Fibroblast of lung (primary cell): ENCODE measurements at regions not wholly inside any gene's neighbourhood (a gene's known extent, or its start where the extent isn't known, plus 50 kb on each side); places are given as distances from the start of the nearest gene placed in this dataset.

Source experiments
- EZH2 ChIP-seq: IDR thresholded peaks from 2 replicates; pipeline ENCODE4 v1.5.1; 2012; ENCODE audit warnings: low read length, control low read depth, mild to moderate bottlenecking; ENCODE audit errors: missing control alignments
- TF ChIP-seq, protein P1 (sequence below), 2 donors: IDR thresholded peaks in 1 of 2; conservative IDR thresholded peaks in 1 of 2; 1 replicate in 1 of 2; 2 replicates in 1 of 2; pipeline ENCODE4 v1.5.1; 2011 to 2012; ENCODE audit warnings: low read length in 2 of 2, control low read depth in 1 of 2, inconsistent platforms in 1 of 2, low read depth in 1 of 2, mild to moderate bottlenecking in 1 of 2

DNA sequence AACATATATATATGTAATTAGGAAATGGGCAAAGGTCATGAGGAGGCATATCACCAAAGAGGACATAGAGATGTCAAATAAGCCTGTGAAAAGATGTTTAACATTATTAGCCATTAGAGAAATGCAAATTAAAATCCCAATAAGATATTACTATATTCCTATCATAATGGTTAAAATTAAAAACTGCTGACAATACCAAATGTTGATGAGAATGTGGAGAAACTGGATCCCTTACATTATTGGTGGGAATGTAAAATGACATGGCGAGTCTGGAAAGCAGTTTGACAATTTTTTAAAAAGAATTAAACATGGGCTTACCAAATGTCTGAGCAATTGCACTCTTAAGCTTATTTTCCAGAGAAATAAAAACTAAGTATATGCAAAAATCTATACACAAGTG lies 1821.6 kb upstream of the C9orf72 start:
- TF ChIP-seq, protein P1, sequence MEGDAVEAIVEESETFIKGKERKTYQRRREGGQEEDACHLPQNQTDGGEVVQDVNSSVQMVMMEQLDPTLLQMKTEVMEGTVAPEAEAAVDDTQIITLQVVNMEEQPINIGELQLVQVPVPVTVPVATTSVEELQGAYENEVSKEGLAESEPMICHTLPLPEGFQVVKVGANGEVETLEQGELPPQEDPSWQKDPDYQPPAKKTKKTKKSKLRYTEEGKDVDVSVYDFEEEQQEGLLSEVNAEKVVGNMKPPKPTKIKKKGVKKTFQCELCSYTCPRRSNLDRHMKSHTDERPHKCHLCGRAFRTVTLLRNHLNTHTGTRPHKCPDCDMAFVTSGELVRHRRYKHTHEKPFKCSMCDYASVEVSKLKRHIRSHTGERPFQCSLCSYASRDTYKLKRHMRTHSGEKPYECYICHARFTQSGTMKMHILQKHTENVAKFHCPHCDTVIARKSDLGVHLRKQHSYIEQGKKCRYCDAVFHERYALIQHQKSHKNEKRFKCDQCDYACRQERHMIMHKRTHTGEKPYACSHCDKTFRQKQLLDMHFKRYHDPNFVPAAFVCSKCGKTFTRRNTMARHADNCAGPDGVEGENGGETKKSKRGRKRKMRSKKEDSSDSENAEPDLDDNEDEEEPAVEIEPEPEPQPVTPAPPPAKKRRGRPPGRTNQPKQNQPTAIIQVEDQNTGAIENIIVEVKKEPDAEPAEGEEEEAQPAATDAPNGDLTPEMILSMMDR (conservative IDR thresholded peaks at IDR 0.05 in 1 of 2, IDR thresholded peaks at IDR 0.05 in 1 of 2; ENCODE audit: low read depth in 1 of 2, low read length in 2 of 2): no peak
- no peak for TF ChIP-seq EZH2
